NCI-H2107 treated with DMSO at 0.1 percent for 48 hours (cell line): ENCODE measurements at regions not wholly inside any gene's neighbourhood (a gene's known extent, or its start where the extent isn't known, plus 50 kb on each side); places are given as distances from the start of the nearest gene placed in this dataset.

Experiments used
- DNase-seq: peaks from one replicate; lab custom pipeline; 2025; ENCODE audit not compliant: unreplicated experiment; lab: John Stamatoyannopoulos, UW

- DNase-seq = no peak
These were observed 271.3 kb upstream of the TMPO start for GRCh38 chr12:98244136-98244535.

- DNase-seq = peak; percentile 85
These were observed 262.0 kb upstream of the TMPO start for GRCh38 chr12:98253207-98254037.

- no peak for DNase-seq
These were observed 258.6 kb upstream of the TMPO start for GRCh38 chr12:98256830-98257229.

GRCh38 chr12:98259693-98260092, 255.7 kb upstream of the TMPO start:
- no peak for DNase-seq

- no peak for DNase-seq
These were observed 255.1 kb upstream of the TMPO start for GRCh38 chr12:98260276-98260675.

- no peak for DNase-seq
These were observed 252.5 kb upstream of the TMPO start for GRCh38 chr12:98262902-98263301.

GRCh38 chr12:98274430-98275130, 240.8 kb upstream of the TMPO start:
- peak; percentile 11 for DNase-seq

- no peak for DNase-seq
These were observed 240.3 kb upstream of the TMPO start for GRCh38 chr12:98275131-98275475.

- no peak for DNase-seq
These were observed 235.2 kb upstream of the TMPO start for GRCh38 chr12:98280152-98280551.

- DNase-seq = no peak
These were observed 234.8 kb upstream of the TMPO start for GRCh38 chr12:98280621-98281020.

- no peak for DNase-seq
These were observed 223.6 kb upstream of the TMPO start for GRCh38 chr12:98291828-98292227.

- no peak for DNase-seq
These were observed 221.2 kb upstream of the TMPO start for GRCh38 chr12:98294051-98294805.

GRCh38 chr12:98295681-98296080, 219.7 kb upstream of the TMPO start:
- no peak for DNase-seq

- no peak for DNase-seq
These were observed 218.8 kb upstream of the TMPO start for GRCh38 chr12:98296462-98297079.

- no peak for DNase-seq
These were observed 217.9 kb upstream of the TMPO start for GRCh38 chr12:98297538-98297937.

GRCh38 chr12:98308141-98308540, 207.2 kb upstream of the TMPO start:
- no peak for DNase-seq

- no peak for DNase-seq
These were observed 197.2 kb upstream of the TMPO start for GRCh38 chr12:98317939-98318899.

GRCh38 chr12:98319716-98320425, 195.5 kb upstream of the TMPO start:
- DNase-seq = no peak

- DNase-seq = no peak
These were observed 190.4 kb upstream of the TMPO start for GRCh38 chr12:98325003-98325402.

- DNase-seq = no peak
These were observed 186.9 kb upstream of the TMPO start for GRCh38 chr12:98328467-98328866.
